ENCODE measurements at regions not wholly inside any gene's neighbourhood (a gene's known extent, or its start where the extent isn't known, plus 50 kb on each side); places are given as distances from the start of the nearest gene placed in this dataset.
"Not testable (repeated sequence)": the region's sequence is repeated elsewhere in the genome, so short reads cannot be mapped to it uniquely, and the experiment has no call there.

DNA sequence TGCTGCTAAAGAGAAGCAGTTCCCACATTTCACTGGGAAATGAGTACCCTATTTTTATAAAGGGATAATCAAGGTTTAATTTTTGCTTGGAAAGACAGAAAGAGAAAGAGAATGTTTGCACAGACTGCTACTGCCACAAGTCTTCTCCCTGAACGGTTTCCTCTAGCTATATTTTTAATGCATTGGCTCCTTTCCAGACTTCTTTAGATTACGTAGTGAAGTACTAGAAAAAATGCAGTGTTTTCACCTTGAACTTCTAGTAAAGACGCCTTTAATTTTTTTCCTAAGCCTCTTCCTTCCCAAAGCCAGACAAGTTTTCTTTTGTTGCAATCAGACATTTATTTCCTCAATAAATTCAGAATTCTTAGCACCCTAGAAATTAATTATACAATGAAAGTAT is 248.3 kb upstream of the CCDC54 start:
- no peak for DNase-seq

GRCh38 chr3:107130089-107130700 is 247.0 kb upstream of the CCDC54 start:
- DNase-seq: no peak

DNA sequence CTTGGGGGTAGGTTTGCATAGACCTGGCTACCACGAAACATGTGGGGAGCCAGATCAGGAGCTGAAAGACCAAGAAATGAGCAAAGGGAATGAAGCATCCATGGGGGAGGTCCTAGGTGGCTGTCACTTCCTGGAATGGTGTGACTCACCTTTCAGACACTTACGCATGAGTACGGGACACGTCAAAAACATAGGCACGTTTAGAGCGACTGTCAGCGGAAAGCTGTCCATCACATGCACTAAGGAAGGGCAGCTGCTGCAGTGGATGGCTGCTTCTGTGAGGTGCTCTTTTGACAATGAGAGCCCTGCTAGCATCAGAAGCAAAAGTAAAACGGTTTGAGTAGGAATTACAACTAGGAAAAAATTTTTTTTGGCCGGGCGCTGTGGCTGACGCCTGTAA is 244.6 kb upstream of the CCDC54 start:
- DNase-seq: no peak

DNA sequence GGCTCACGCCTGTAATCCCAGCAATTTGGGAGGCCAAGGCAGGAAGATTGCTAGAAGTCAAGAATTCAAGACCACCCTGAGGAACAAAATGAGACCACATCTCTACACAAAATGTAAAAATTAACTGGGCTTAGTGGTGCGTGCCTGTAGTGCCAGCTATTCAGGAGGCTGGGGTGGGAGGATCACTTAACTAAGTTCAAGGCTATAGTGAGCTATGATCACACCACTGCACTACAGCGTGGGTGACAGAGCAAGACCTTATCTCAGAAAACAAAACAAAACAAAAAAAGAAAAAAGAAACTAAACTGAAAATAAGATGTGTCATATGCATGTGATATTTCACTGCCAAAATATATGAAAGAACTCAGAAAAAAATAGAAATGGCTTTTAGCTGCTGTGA is 243.3 kb upstream of the CCDC54 start:
- no peak for DNase-seq

- no peak for DNase-seq
Measured at GRCh38 chr3:107142171-107142570, 235.1 kb upstream of the CCDC54 start.

DNA sequence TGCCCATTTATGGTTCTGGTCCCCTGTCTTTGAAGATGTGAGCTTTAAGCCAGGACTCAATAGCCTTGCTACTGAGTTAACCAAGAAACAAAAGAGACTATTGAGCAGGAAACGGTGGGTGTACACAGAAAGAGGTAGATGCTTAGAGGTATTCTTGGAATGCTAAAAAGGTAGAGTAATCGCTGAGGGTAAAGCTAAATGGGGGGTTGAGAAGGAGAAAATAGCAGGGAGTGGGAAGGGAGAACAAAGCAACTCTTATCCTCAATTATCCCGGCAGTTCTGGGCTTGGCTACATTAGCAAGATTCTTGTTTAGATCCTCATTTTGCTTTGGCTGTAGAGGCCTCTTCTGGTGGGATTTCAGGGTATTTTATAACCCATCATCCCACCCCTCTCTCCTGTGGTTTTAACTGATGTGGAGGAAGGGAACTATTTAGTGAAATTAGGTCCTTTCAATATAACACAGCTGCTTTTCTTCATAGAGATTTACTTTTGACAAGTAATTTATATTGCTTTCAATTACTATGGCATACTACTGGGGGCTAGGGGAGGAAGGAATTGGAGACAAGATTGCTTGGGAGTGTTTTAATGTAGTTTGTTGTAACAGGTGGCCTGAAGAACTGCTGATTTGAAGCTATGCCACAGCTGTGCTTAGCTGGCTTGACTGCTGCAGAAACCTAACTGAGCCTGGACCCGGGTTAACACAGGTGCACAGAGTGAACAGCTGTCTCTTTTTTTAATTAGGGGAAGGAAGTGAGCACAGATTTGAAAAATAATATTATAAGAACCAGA is 234.3 kb upstream of the CCDC54 start:
- no peak for DNase-seq

GRCh38 chr3:107150675-107151074 is 226.6 kb upstream of the CCDC54 start:
- no peak for DNase-seq

DNA sequence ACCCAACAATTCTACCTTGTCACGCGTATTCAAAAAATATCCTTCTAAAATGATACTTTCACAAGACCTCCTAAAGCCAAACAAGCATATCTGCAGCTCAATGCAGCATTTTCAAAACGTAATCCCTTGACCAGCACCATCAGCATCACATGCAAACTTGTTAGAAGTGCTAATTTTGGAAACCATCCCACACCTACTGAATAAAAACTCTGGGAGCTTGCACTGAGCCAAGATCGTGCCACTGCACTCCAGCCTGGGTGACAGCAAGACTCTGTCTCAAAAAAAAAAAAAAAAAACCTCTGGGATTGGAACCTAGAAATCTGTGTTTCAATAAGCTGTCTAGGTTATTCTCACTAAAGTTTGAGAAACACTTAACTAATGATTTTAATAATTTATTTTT is 223.3 kb upstream of the CCDC54 start:
- DNase-seq: no peak

- DNase-seq: no peak
Measured at GRCh38 chr3:107172411-107172810, 204.8 kb upstream of the CCDC54 start.

DNA sequence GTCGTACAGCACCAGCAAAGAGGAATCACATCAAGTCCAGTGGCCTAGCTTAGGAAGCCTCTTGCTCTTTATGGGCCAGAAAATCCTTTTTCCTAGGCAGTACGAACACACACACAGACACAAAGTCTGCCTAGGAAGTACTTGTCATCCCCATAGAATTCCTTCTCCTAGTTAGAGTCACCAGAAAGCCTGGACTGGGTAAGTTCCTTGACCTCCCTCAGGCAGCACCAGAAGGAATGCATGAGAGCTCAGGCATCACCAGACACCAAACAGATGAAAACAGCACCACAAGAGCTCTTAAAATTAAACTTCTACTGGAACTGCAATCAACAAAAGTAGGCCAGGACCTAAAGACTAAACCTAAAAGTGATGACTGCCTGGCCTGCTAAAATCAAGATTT is 192.9 kb upstream of the CCDC54 start:
- no peak for DNase-seq

- no peak for DNase-seq
Measured at GRCh38 chr3:107188262-107188661, 189.0 kb upstream of the CCDC54 start.

DNA sequence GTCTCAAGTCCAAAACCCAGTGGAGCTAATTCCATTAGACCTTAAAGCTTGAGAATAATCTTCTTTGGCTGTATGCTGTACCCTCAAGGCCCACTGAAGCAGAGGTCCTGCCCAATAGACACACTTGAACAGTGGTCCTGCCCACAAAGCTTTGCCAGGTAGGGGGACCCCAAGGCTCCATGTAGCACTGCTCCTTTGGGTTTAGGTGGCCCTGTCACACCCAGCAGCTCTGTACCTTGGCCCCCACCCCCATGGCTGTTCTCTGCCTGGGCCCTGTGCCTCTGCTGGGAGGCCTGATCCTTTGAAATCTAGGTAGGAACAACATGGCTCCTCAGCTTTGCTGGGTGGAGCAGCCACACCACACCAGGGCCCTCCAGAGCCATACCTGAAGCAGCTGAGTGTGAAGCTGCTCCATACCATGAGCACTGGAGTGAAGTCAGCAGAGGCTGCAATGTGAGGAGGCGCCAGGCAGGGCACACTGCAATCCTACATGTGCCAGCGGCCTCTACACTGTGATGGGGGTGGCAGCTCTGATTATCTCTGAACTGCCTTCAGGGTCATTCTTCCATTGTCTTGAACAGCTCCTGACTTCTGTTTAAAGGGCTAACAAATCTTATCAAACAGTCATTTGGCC is 188.0 kb upstream of the CCDC54 start:
- no peak for DNase-seq

DNA sequence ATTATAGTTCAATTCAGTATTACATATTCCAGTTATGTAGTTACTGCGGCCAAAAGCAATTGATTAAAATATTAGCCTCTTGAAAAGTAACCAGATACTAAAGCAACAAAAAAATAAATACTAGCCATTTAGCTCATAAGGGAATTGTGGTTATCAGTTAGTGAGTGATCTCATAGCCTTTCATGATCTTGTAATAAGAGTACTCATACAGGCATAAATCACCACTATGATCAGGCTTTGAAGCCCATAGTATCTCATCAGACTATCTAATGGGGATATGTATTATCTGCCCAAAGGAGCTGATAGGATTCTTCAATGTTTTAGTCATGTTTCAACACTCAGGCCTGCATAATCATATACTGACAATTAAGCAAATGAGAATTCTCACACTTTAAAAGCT is 184.1 kb upstream of the CCDC54 start:
- DNase-seq: no peak

GRCh38 chr3:107198581-107199181 is 178.6 kb upstream of the CCDC54 start:
- DNase-seq: no peak

DNA sequence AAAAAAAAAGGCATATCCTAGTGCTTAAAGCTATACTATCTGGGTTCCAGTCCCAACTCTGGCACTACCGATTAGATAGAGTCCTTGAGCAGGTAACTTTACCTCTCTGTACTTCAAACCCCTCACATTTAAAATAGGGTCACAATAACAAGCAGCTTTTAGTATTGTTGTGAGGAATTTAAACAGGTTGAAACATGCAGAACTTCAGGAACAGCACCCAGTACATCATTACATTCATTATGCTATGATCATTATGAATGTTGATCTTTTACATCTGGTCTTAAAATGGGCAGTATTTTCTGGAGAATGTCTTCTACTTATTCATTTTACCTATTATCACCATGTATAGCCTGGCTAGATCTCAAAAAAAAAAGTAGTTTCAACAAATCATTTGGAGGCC is 176.1 kb upstream of the CCDC54 start:
- DNase-seq: no peak

GRCh38 chr3:107202885-107203284 is 174.4 kb upstream of the CCDC54 start:
- DNase-seq: not testable (repeated sequence)

GRCh38 chr3:107204121-107204520 is 173.1 kb upstream of the CCDC54 start:
- no peak for DNase-seq

- no peak for DNase-seq
Measured at GRCh38 chr3:107205358-107205757, 171.9 kb upstream of the CCDC54 start.

DNA sequence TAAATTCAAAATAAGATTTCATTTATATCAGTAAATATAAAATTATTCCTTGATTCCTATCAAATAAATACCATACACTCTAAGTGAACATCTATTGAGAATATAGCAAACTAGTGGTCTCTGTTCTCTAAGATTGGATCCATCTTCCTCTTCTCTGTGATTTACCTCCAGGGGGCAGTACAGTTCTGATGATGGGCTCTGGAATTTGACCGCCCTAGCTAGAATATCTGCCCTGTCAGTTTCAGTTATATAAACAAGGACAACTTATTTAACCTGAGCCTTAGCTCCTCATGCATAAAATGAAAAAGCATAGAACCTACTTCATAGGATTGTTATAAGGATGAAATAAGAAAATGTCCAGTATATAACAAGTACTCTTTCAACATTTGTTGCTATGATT is 171.1 kb upstream of the CCDC54 start:
- no peak for DNase-seq

DNA sequence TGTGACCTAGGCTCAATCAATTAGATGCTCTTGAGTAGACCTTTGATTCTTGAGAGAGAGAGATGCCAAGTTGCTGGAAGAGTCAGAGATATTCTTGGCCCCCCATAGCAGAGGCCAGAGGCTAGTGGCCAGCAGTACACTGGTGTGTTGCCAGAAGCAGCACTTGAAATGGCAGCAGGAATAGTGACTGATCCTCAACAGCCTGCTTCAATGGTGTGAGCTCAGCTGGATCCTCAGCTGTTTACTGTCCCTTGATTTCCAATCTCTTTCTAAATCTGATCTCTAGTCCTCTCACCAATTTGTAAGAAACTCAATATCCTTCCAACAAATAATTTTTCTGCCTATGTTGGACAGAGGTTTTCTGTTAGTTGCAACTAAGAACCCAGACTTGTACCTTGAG is 170.3 kb upstream of the CCDC54 start:
- DNase-seq: no peak

DNA sequence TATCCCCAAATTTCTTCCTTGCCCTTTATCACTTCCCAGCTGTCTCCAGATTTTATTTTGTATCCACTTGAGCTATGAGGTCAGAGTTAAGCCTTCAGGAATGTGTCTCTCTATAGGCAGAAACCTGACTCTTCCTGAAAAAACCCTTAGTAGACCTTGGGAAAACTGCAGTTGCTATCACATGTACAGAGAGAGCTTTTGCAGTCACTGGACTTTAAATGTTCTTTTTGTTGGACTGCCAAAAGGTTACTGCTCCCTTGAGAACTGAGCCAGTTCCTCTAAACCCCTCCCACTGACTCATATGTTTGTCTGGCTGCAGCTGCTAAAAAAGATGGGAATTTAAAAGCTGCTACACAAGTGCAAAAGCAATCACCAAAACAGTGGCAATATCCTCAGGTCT is 169.1 kb upstream of the CCDC54 start:
- no peak for DNase-seq

- no peak for DNase-seq
Measured at GRCh38 chr3:107208796-107209195, 168.4 kb upstream of the CCDC54 start.

DNA sequence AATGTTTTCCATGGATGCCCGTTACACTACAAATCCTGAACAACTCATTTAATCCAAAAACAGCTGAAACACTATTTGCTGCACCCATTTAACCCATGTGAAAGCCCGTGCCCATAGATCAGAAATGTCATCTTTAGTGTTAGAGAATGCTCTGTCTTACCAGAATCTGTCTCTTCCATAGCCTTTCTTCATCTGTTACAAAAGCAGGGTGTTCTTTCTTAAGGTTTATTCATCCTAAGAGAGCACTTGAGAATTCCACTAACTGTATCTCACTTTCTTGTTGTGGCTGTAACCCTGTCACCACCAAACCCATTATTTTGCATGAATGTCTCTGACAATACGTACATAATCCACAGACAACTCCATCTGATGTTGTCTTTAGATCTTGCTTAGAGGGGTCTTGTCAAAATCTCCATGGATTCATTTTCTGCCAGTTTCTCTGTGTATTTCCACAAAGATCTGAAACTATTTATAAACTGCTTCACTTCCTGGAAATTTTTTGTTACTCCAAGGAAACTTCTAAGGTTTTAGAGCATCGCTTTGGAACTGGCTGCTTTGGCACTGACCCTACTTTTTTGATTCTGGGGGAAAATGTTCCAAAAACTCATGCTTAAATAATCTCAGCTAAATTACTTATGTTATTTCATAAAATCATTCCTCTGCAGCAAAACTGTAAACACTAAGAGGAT is 167.8 kb upstream of the CCDC54 start:
- DNase-seq: no peak

All from activated naive CD4-positive, alpha-beta T cell (primary cell).